ENCODE measurements at regions not wholly inside any gene's neighbourhood (a gene's known extent, or its start where the extent isn't known, plus 50 kb on each side); places are given as distances from the start of the nearest gene placed in this dataset.

- Mint-ChIP-seq H3K27ac (ENCODE audit: unreplicated experiment) (no peak overlapping the region), H3K9me3 (ENCODE audit: low read depth) (no peaks in the 10 kb centered on the region)
Observed at GRCh38 chr3:643376-643775, 446.8 kb downstream of the CHL1 start.

GRCh38 chr3:655824-656223, 437.0 kb upstream of the CNTN6 start:
- no peak for TF ChIP-seq CTCF (IDR thresholded peaks at IDR 0.05)
- Mint-ChIP-seq H3K36me3 (ENCODE audit: low read depth) (no peaks in the 10 kb centered on the region), H3K27me3 (ENCODE audit: low read depth) (no peaks in the 10 kb centered on the region), H3K27ac (ENCODE audit: unreplicated experiment) (no peak overlapping the region), H3K9me3 (ENCODE audit: low read depth) (peaks cover 5% of the 10 kb centered on the region), H3K4me1 (ENCODE audit: low read depth) (no peaks in the 10 kb centered on the region), H3K4me3 (ENCODE audit: unreplicated experiment) (no peak overlapping the region)
- no peak for DNase-seq (ENCODE audit: low spot score)

More at GRCh38 chr3:643376-643775, 446.8 kb downstream of the CHL1 start:
- no peaks in the 10 kb centered on the region for H3K27me3 Mint-ChIP-seq (ENCODE audit: low read depth)
- H3K36me3 Mint-ChIP-seq (ENCODE audit: low read depth) = no peaks in the 10 kb centered on the region
- no peak overlapping the region for H3K4me3 Mint-ChIP-seq (ENCODE audit: unreplicated experiment)
- TF ChIP-seq CTCF (IDR thresholded peaks at IDR 0.05) = no peak
- DNase-seq (ENCODE audit: low spot score) = no peak
- no peaks in the 10 kb centered on the region for H3K4me1 Mint-ChIP-seq (ENCODE audit: low read depth)

- Mint-ChIP-seq H3K27me3 (ENCODE audit: low read depth) (no peaks in the 10 kb centered on the region), H3K4me3 (ENCODE audit: unreplicated experiment) (no peak overlapping the region), H3K9me3 (ENCODE audit: low read depth) (no peaks in the 10 kb centered on the region), H3K36me3 (ENCODE audit: low read depth) (no peaks in the 10 kb centered on the region), H3K27ac (ENCODE audit: unreplicated experiment) (no peak overlapping the region), H3K4me1 (ENCODE audit: low read depth) (no peaks in the 10 kb centered on the region)
- TF ChIP-seq CTCF (IDR thresholded peaks at IDR 0.05) = no peak
- DNase-seq (ENCODE audit: low spot score) = no peak
Observed at GRCh38 chr3:661356-661755, 431.5 kb upstream of the CNTN6 start.

GRCh38 chr3:674116-674515, 418.7 kb upstream of the CNTN6 start:
- Mint-ChIP-seq H3K9me3 (ENCODE audit: low read depth) (peaks cover 13% of the 10 kb centered on the region), H3K27me3 (ENCODE audit: low read depth) (no peaks in the 10 kb centered on the region), H3K4me3 (ENCODE audit: unreplicated experiment) (no peak overlapping the region), H3K36me3 (ENCODE audit: low read depth) (no peaks in the 10 kb centered on the region), H3K4me1 (ENCODE audit: low read depth) (no peaks in the 10 kb centered on the region), H3K27ac (ENCODE audit: unreplicated experiment) (no peak overlapping the region)
- no peak for TF ChIP-seq CTCF (IDR thresholded peaks at IDR 0.05)
- no peak for DNase-seq (ENCODE audit: low spot score)

GRCh38 chr3:675846-676245, 417.0 kb upstream of the CNTN6 start:
- H3K4me1 Mint-ChIP-seq (ENCODE audit: low read depth) = no peaks in the 10 kb centered on the region
- TF ChIP-seq CTCF (IDR thresholded peaks at IDR 0.05) = no peak
- H3K9me3 Mint-ChIP-seq (ENCODE audit: low read depth) = peaks cover 12% of the 10 kb centered on the region
- H3K4me3 Mint-ChIP-seq (ENCODE audit: unreplicated experiment) = no peak overlapping the region
- no peaks in the 10 kb centered on the region for H3K27me3 Mint-ChIP-seq (ENCODE audit: low read depth)
- H3K27ac Mint-ChIP-seq (ENCODE audit: unreplicated experiment) = no peak overlapping the region
- DNase-seq (ENCODE audit: low spot score) = no peak
- H3K36me3 Mint-ChIP-seq (ENCODE audit: low read depth) = no peaks in the 10 kb centered on the region
